ENCODE measurements at regions not wholly inside any gene's neighbourhood (a gene's known extent, or its start where the extent isn't known, plus 50 kb on each side); places are given as distances from the start of the nearest gene placed in this dataset.

DNA sequence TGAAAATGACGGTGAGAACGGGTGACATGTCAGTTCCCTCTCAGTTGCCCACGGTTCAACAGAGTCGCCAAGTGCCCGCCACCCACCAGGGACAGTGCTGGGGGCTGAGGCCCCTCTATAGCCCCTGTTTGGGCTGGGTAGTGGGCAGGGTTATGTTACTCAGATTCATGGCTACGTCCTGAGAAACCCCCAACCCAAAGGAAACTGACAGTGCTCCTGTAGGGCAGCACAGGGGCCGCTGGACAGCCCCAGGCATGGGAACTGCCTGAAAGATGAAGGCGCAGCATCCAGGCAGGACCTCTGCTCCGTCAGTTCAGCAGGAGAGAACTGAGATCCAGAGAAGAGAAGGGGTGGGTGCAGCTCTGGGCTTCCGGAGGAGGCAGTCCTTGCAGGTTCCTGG lies 118.9 kb upstream of the PMEPA1 start:
- intact Hi-C loops (cut with micrococcal nuclease; ENCODE audit: unreplicated experiment), result no loop called here
- CTCF ChIA-PET (ENCODE audit: unreplicated experiment), result no interaction called here
- TF ChIP-seq, protein P1, sequence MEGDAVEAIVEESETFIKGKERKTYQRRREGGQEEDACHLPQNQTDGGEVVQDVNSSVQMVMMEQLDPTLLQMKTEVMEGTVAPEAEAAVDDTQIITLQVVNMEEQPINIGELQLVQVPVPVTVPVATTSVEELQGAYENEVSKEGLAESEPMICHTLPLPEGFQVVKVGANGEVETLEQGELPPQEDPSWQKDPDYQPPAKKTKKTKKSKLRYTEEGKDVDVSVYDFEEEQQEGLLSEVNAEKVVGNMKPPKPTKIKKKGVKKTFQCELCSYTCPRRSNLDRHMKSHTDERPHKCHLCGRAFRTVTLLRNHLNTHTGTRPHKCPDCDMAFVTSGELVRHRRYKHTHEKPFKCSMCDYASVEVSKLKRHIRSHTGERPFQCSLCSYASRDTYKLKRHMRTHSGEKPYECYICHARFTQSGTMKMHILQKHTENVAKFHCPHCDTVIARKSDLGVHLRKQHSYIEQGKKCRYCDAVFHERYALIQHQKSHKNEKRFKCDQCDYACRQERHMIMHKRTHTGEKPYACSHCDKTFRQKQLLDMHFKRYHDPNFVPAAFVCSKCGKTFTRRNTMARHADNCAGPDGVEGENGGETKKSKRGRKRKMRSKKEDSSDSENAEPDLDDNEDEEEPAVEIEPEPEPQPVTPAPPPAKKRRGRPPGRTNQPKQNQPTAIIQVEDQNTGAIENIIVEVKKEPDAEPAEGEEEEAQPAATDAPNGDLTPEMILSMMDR (conservative IDR thresholded peaks at IDR 0.05; ENCODE audit: low read length), result no peak
- no peak for TF ChIP-seq EZH2phosphoT487 (IDR thresholded peaks at IDR 0.05; ENCODE audit: borderline replicate concordance, low read depth, low read length)
- H3K4me3 ChIP-seq (ENCODE audit: low read depth, low read length, poor library complexity, severe bottlenecking), result no peak overlapping the region
- no peak overlapping the region for H3K4me2 ChIP-seq (ENCODE audit: low read length)
- no peaks in the 10 kb centered on the region for H3K9me2 ChIP-seq (ENCODE audit: insufficient read depth, low read length)
- H4K20me1 ChIP-seq (ENCODE audit: insufficient read depth, low read length), result no peaks in the 10 kb centered on the region
- no peaks in the 10 kb centered on the region for H3K4me1 ChIP-seq (ENCODE audit: insufficient read depth, low read length, poor library complexity, severe bottlenecking)
- POLR2A ChIA-PET, result no interaction called here
- no peaks in the 10 kb centered on the region for H3K9me3 ChIP-seq (ENCODE audit: low read length)
- no TSS peak for BruUV-seq (replicated peaks)
- H3K27ac ChIP-seq (ENCODE audit: low read depth, low read length, poor library complexity, severe bottlenecking), result no peak overlapping the region
- H2AFZ ChIP-seq (ENCODE audit: low read length), result no peak overlapping the region
- H3K36me3 ChIP-seq (ENCODE audit: insufficient read depth, low read length), result no peaks in the 10 kb centered on the region
- no peaks in the 10 kb centered on the region for H3K79me2 ChIP-seq (ENCODE audit: insufficient read depth, low read depth, low read length)
- DNase-seq (ENCODE audit: low spot score), result no peak

DNA sequence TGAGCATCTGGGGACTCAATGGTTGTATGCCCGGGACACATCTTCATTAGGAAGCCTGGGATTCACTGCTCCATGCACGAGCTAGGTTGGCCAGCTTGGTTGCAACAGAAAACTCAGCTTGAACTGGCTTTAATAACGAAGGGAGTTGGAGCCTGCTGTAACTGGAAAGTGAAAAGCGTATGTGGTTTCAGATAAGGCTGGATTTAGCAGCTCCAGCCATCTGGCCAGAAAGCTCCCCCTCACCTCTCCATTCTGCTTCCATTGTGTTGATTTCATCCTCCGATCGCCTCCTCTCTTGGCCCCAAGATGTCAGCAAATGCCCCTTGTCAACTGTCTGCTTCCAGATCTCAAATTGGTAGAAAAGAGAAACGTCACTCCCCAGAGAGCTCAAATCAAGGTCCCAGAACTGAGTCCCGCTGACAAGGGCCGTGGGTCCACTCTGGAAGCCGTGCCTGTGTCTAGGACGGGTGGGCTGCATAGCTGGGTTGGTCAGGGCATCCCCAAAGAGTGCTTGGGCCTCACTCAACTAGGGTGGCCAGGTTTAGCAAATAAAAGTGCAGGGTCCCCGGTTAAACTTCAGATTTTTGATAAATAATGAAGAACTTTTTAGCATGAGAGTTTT lies 117.0 kb upstream of the PMEPA1 start:
- intact Hi-C loops (cut with micrococcal nuclease; ENCODE audit: unreplicated experiment), result no loop called here
- Histone ChIP-seq H2AFZ (ENCODE audit: low read length) (no peak overlapping the region), H3K9me3 (ENCODE audit: low read length) (no peaks in the 10 kb centered on the region), H3K4me1 (ENCODE audit: insufficient read depth, low read length, poor library complexity, severe bottlenecking) (no peaks in the 10 kb centered on the region), H4K20me1 (ENCODE audit: insufficient read depth, low read length) (no peaks in the 10 kb centered on the region), H3K36me3 (ENCODE audit: insufficient read depth, low read length) (no peaks in the 10 kb centered on the region), H3K79me2 (ENCODE audit: insufficient read depth, low read depth, low read length) (no peaks in the 10 kb centered on the region), H3K4me2 (ENCODE audit: low read length) (no peak overlapping the region), H3K9me2 (ENCODE audit: insufficient read depth, low read length) (no peaks in the 10 kb centered on the region), H3K27ac (ENCODE audit: low read depth, low read length, poor library complexity, severe bottlenecking) (no peak overlapping the region), H3K4me3 (ENCODE audit: low read depth, low read length, poor library complexity, severe bottlenecking) (no peak overlapping the region)
- DNase-seq (ENCODE audit: low spot score), result no peak
- BruUV-seq (replicated peaks), result no TSS peak
- ChIA-PET CTCF (ENCODE audit: unreplicated experiment) (no interaction called here), POLR2A (interaction anchor here (0.5 kb wide), 1 partner anchor 796 kb away, joined by 3 read pairs; no protein-coding TSS in a partner anchor)
- TF ChIP-seq, protein P1 (conservative IDR thresholded peaks at IDR 0.05; ENCODE audit: low read length), result no peak
- TF ChIP-seq EZH2phosphoT487 (IDR thresholded peaks at IDR 0.05; ENCODE audit: borderline replicate concordance, low read depth, low read length), result no peak

DNA sequence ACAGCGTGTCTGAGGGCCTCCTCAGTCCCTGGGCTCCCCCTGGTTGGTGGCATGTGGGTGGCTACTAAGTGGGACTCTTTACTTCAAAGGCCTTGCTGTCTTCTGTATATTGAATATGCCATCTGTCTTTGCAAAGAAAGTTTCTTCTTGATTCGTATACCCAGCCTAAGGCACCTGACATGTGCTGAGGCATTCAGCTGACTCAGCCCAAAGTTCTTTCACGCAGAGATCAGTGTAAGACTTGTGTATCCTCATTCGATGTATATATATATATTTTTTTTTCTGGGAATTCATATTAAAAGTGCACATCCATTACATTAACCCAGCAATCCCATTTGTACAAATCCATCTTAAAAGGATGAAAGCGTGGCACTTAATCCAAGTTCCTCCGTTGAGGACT lies 115.1 kb upstream of the PMEPA1 start:
- ChIA-PET CTCF (ENCODE audit: unreplicated experiment) (no interaction called here), POLR2A (no interaction called here)
- TF ChIP-seq, protein P1 (conservative IDR thresholded peaks at IDR 0.05; ENCODE audit: low read length), result no peak
- no peak for TF ChIP-seq EZH2phosphoT487 (IDR thresholded peaks at IDR 0.05; ENCODE audit: borderline replicate concordance, low read depth, low read length)
- Histone ChIP-seq H4K20me1 (ENCODE audit: insufficient read depth, low read length) (no peaks in the 10 kb centered on the region), H3K4me1 (ENCODE audit: insufficient read depth, low read length, poor library complexity, severe bottlenecking) (no peaks in the 10 kb centered on the region), H3K4me2 (ENCODE audit: low read length) (no peak overlapping the region), H3K9me3 (ENCODE audit: low read length) (no peaks in the 10 kb centered on the region), H3K27ac (ENCODE audit: low read depth, low read length, poor library complexity, severe bottlenecking) (no peak overlapping the region), H3K9me2 (ENCODE audit: insufficient read depth, low read length) (no peaks in the 10 kb centered on the region), H2AFZ (ENCODE audit: low read length) (no peak overlapping the region), H3K79me2 (ENCODE audit: insufficient read depth, low read depth, low read length) (no peaks in the 10 kb centered on the region), H3K36me3 (ENCODE audit: insufficient read depth, low read length) (no peaks in the 10 kb centered on the region), H3K4me3 (ENCODE audit: low read depth, low read length, poor library complexity, severe bottlenecking) (no peak overlapping the region)
- intact Hi-C loops (cut with micrococcal nuclease; ENCODE audit: unreplicated experiment), result no loop called here
- no peak for DNase-seq (ENCODE audit: low spot score)
- BruUV-seq (replicated peaks), result no TSS peak

Measured in OCI-LY7 (cell line).